Pancreas (tissue), 10 donors: ENCODE measurements at regions not wholly inside any gene's neighbourhood (a gene's known extent, or its start where the extent isn't known, plus 50 kb on each side); places are given as distances from the start of the nearest gene placed in this dataset.

Source experiments
- ATAC-seq, 4 donors: fragments of 200-7000 bp; cut with Tn5 transposase; one replicate each; pipeline versions ENCODE4 v1.8.0 to v1.9.1; 2020; ENCODE audit warnings: mild to moderate bottlenecking in 4 of 4, moderate library complexity in 4 of 4
- DNase-seq, 6 donors: peaks; one replicate each; pipeline ENCODE4 v3.0.0-alpha.2; 2020
- FAIRE-seq: peaks from 2 replicates; lab custom pipeline; 2012; peaks lifted over from hg19 to GRCh38; lab: Jason Lieb, UNC
- H3K27ac ChIP-seq, 4 donors: fragments of 200-600 bp; sonication (generic); 1 replicate in 3 of 4; 2 replicates in 1 of 4; pipeline versions ENCODE4 v1.5.0 to v1.8.0; 2020
- H3K27me3 ChIP-seq, 4 donors: fragments of 200-600 bp; one replicate each; pipeline ENCODE4 v1.8.0; 2021
- H3K36me3 ChIP-seq, 3 donors: fragments of 200-600 bp; sonication (generic) in 1 of 3; one replicate each; pipeline versions ENCODE4 v1.5.0 to v1.8.0; 2020 to 2021
- H3K4me1 ChIP-seq, 3 donors: fragments of 200-600 bp; one replicate each; pipeline ENCODE4 v1.8.0; 2021
- H3K4me3 ChIP-seq, 4 donors: fragments of 200-600 bp; sonication (generic) in 2 of 4; one replicate each; pipeline versions ENCODE4 v1.5.0 to v1.8.0; 2020 to 2021
- H3K9me3 ChIP-seq, 4 donors: fragments of 200-600 bp; one replicate each; pipeline ENCODE4 v1.8.0; 2021
- WGBS, 2 donors: extraction: QIAGEN DNeasy Blood & Tissue Kit; methylation state at CpG; one replicate each; pipeline ENCODE4 v1.1.7; 2013; 5-methylcytosine and 5-hydroxymethylcytosine counted together
- intact Hi-C, 3 donors: fragments of 100-400 bp; cut with DNase I; formaldehyde crosslinking; loops; one replicate each; pipeline versions ENCODE4 v1.11.1 to v1.14.2; 2022
- TF ChIP-seq, protein P1 (sequence below), 4 donors: fragments of 200-600 bp; sonication (generic) in 3 of 4; IDR thresholded peaks; one replicate each; pipeline versions ENCODE4 v1.5.0 to v1.8.0; 2021; ENCODE audit warnings: antibody characterized with exemption in 4 of 4
- donor health status: healthy with polysubstance abuse.
- donor health status: DM: no; HTN: no; CAD: no; lungs with moderate emphysema.
- donor health status: DM: no; HTN: no; CAD: no.
- donor health status: control.
- donor health status: control.
- donor health status: Bipolar disorder and iron deficiency.
- donor health status: DM: yes; HTN: yes; CAD: no.
- donor health status: DM: no; HTN: no; CAD: no.
- donor health status: DM: no; HTN: no; CAD: no.
- donor health status: DM: yes; HTN: yes; CAD: no.

- DNase-seq: no peak
- TF ChIP-seq, protein P1, sequence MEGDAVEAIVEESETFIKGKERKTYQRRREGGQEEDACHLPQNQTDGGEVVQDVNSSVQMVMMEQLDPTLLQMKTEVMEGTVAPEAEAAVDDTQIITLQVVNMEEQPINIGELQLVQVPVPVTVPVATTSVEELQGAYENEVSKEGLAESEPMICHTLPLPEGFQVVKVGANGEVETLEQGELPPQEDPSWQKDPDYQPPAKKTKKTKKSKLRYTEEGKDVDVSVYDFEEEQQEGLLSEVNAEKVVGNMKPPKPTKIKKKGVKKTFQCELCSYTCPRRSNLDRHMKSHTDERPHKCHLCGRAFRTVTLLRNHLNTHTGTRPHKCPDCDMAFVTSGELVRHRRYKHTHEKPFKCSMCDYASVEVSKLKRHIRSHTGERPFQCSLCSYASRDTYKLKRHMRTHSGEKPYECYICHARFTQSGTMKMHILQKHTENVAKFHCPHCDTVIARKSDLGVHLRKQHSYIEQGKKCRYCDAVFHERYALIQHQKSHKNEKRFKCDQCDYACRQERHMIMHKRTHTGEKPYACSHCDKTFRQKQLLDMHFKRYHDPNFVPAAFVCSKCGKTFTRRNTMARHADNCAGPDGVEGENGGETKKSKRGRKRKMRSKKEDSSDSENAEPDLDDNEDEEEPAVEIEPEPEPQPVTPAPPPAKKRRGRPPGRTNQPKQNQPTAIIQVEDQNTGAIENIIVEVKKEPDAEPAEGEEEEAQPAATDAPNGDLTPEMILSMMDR (IDR thresholded peaks at IDR 0.05): no peak
- Histone ChIP-seq H3K4me1 (no peaks in the 10 kb centered on the region), H3K4me3 (no peak overlapping the region), H3K36me3 (no peaks in the 10 kb centered on the region), H3K27ac (no peak overlapping the region), H3K27me3 (no peaks in the 10 kb centered on the region), H3K9me3 (no peaks in the 10 kb centered on the region)
- intact Hi-C loops: no loop called here
- no peak for FAIRE-seq
- 68 to 81% methylated on average over 4 of the region's 4 CpGs for WGBS, 2 donors
- no peak for ATAC-seq
Observed at GRCh38 chr2:217103752-217104545, 244.1 kb upstream of the TNP1 start.

DNA sequence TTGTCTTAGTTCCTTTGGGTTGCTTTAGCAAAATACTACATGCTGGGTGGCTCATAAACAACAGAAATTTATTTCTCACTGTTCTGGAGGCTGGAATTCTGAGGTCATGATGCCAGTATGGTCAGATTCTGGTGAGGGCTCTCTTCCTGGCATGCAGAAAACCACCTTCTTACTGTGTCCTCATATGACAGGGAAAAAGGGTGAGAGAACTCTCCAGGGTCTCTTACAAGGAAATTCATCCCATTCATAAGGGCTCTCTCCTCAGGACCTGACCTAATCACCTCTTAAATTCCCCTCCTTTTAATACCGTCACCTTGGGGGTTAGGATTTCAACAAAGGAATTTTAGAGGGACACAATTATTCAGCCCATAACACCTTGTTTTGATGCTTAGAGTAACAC lies 243.1 kb upstream of the TNP1 start:
- no peaks in the 10 kb centered on the region for H3K36me3 ChIP-seq
- intact Hi-C loops: no loop called here
- no peak overlapping the region for H3K4me3 ChIP-seq
- FAIRE-seq (no peak), DNase-seq (no peak), ATAC-seq (no peak)
- 61 to 63% methylated on average over 1 of the region's 1 CpG for WGBS, 2 donors
- TF ChIP-seq, protein P1 (IDR thresholded peaks at IDR 0.05): no peak
- H3K27ac ChIP-seq: no peak overlapping the region
- no peaks in the 10 kb centered on the region for H3K27me3 ChIP-seq
- H3K9me3 ChIP-seq: no peaks in the 10 kb centered on the region
- no peaks in the 10 kb centered on the region for H3K4me1 ChIP-seq

DNA sequence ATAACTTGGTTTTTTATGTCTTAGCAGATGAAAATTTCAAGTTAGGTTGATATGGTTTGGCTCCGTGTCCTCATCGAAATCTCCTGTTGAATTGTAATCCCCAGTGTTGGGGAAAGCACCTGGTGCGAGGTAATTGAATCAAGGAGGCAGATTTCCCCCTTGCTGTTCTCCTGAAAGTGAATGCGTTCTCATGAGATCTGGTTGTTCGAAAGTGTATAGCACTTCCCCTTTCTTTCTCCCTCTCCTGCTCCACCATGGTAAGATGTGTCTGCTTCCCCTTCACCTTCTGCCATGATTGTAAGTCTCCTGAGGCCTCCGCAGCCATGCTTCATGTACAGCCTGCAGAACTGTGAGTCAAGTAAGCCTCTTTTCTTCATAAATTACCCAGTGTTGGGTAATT lies 242.1 kb upstream of the TNP1 start:
- intact Hi-C loops: no loop called here
- TF ChIP-seq, protein P1 (IDR thresholded peaks at IDR 0.05): no peak
- Histone ChIP-seq H3K4me3 (no peak overlapping the region), H3K4me1 (no peaks in the 10 kb centered on the region), H3K9me3 (no peaks in the 10 kb centered on the region), H3K27ac (no peak overlapping the region), H3K36me3 (no peaks in the 10 kb centered on the region), H3K27me3 (no peaks in the 10 kb centered on the region)
- no peak for DNase-seq
- FAIRE-seq: no peak
- ATAC-seq: no peak
- 89 to 97% methylated on average over 6 of the region's 6 CpGs for WGBS, 2 donors

DNA sequence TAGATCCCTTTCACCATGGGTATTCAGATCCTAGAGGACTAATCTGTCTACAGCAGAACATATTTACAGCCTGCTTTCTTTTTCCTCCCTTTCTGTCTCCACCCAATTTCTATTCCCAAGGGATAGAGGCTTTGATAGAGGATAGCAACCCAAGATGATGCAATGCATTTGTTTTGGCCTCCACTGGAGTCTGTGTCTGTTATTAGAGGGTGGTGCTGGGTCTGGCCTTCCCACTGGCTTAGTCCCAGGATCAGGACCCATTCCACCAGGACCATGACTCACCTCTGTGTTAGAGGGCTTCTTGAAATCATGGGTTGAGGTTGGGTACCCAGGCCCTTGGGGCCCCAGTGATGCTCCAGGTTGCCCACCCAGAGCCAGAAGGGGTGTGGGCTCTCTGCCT lies 239.7 kb upstream of the TNP1 start:
- intact Hi-C loops: no loop called here
- Histone ChIP-seq H3K4me3 (no peak overlapping the region), H3K27me3 (no peaks in the 10 kb centered on the region), H3K9me3 (no peaks in the 10 kb centered on the region), H3K36me3 (no peaks in the 10 kb centered on the region), H3K4me1 (no peaks in the 10 kb centered on the region), H3K27ac (no peak overlapping the region)
- no peak for FAIRE-seq
- TF ChIP-seq, protein P1 (IDR thresholded peaks at IDR 0.05): no peak
- no peak for DNase-seq
- no peak for ATAC-seq

GRCh38 chr2:217098435-217098834 lies 238.6 kb upstream of the TNP1 start:
- 68 to 81% methylated on average over 5 of the region's 5 CpGs for WGBS, 2 donors
- DNase-seq: no peak
- Histone ChIP-seq H3K9me3 (no peaks in the 10 kb centered on the region), H3K36me3 (no peaks in the 10 kb centered on the region), H3K27ac (no peak overlapping the region), H3K27me3 (no peaks in the 10 kb centered on the region), H3K4me1 (no peaks in the 10 kb centered on the region), H3K4me3 (no peak overlapping the region)
- intact Hi-C loops: no loop called here
- FAIRE-seq: no peak
- TF ChIP-seq, protein P1 (IDR thresholded peaks at IDR 0.05): no peak
- ATAC-seq: no peak
